Endothelial cell of umbilical vein (primary cell): ENCODE measurements at regions not wholly inside any gene's neighbourhood (a gene's known extent, or its start where the extent isn't known, plus 50 kb on each side); places are given as distances from the start of the nearest gene placed in this dataset.
"Not testable (repeated sequence)": the region's sequence is repeated elsewhere in the genome, so short reads cannot be mapped to it uniquely, and the experiment has no call there.

Experiments used
- BruUV-seq: library from RNA; stranded (reverse); fragments of 400-500 nt; replicated peaks from 2 replicates; lab custom pipeline; 2021; lab: Mats Ljungman, UMichigan
- CTCF ChIA-PET: fragments of 300-600, 350-600 bp; sonication (Branson Sonifier 250); formaldehyde crosslinking; loops from one replicate; lab custom pipeline; 2021; ENCODE audit warnings: antibody characterized with exemption, inconsistent platforms; lab: Charles Lee
- POLR2A ChIA-PET: fragments of 300-600, 350-600 bp; sonication (Branson Sonifier 250); formaldehyde crosslinking; loops from one replicate; lab custom pipeline; 2021; ENCODE audit warnings: antibody characterized with exemption, inconsistent platforms; lab: Charles Lee
- DNase-seq: peaks from one replicate; pipeline ENCODE4 v3.0.0-alpha.2; 2011; ENCODE audit warnings: low read depth, low spot score
- FAIRE-seq: peaks from 2 replicates; lab custom pipeline; 2011; peaks lifted over from hg19 to GRCh38; lab: Jason Lieb, UNC
- H2AFZ ChIP-seq: 2 replicates; pipeline ENCODE4 v1.6.0; 2012; ENCODE audit warnings: low read depth, low read length, control low read depth, inconsistent platforms
- H3K27ac ChIP-seq: 2 replicates; pipeline ENCODE4 v1.5.1; 2011; ENCODE audit warnings: low read depth, mild to moderate bottlenecking, control low read depth, low read length, moderate library complexity; ENCODE audit not compliant: insufficient read depth
- H3K27me3 ChIP-seq, 2 experiments: 2 replicates each; pipeline versions ENCODE4 v1.6.0 to v1.6.1; 2011; ENCODE audit warnings: low read length in 2 of 2, mixed read lengths in 1 of 2; ENCODE audit not compliant: control insufficient read depth in 2 of 2, insufficient read depth in 2 of 2
- H3K36me3 ChIP-seq, 2 experiments: 2 replicates in 1 of 2; 3 replicates in 1 of 2; pipeline ENCODE4 v1.5.1; 2011; ENCODE audit warnings: low read length in 2 of 2, mild to moderate bottlenecking in 1 of 2, moderate library complexity in 1 of 2; ENCODE audit not compliant: control insufficient read depth in 2 of 2, insufficient read depth in 2 of 2; ENCODE audit errors: extremely low read depth in 1 of 2
- H3K4me1 ChIP-seq: 3 replicates; pipeline ENCODE4 v1.5.1; 2011; ENCODE audit warnings: mild to moderate bottlenecking, low read length; ENCODE audit not compliant: control insufficient read depth, insufficient read depth; ENCODE audit errors: extremely low read depth
- H3K4me2 ChIP-seq: 2 replicates; pipeline ENCODE4 v1.6.1; 2011; ENCODE audit warnings: low read length, control low read depth, mixed read lengths; ENCODE audit not compliant: insufficient read depth
- H3K4me3 ChIP-seq, 3 experiments: fragments of 200-600 bp in 1 of 3; sonication (generic), shearing (Covaris generic) in 1 of 3; replicated peaks in 1 of 3; 2 replicates each; pipeline ENCODE4 v1.5.1; 2011 to 2016; ENCODE audit warnings: control low read depth in 3 of 3, low read length in 3 of 3, mild to moderate bottlenecking in 2 of 3, inconsistent platforms in 1 of 3, low read depth in 1 of 3, moderate library complexity in 1 of 3; ENCODE audit not compliant: insufficient read depth in 1 of 3
- H3K79me2 ChIP-seq: 2 replicates; pipeline ENCODE4 v1.6.0; 2012; ENCODE audit warnings: low read length, inconsistent platforms; ENCODE audit not compliant: control insufficient read depth, insufficient read depth
- H3K9ac ChIP-seq: replicated peaks from 2 replicates; pipeline ENCODE3; 2011; ENCODE audit warnings: low read length, control low read depth; ENCODE audit not compliant: insufficient read depth; ENCODE audit errors: extremely low read depth
- H3K9me1 ChIP-seq: replicated peaks from 3 replicates; pipeline ENCODE4 v1.6.0; 2011; ENCODE audit warnings: mild to moderate bottlenecking, low read length; ENCODE audit not compliant: control insufficient read depth, insufficient read depth; ENCODE audit errors: extremely low read depth
- H3K9me3 ChIP-seq: replicated peaks from 2 replicates; pipeline ENCODE4 v1.5.1; 2012; ENCODE audit warnings: low read length, inconsistent platforms; ENCODE audit not compliant: control insufficient read depth, insufficient read depth
- H4K20me1 ChIP-seq: replicated peaks from 2 replicates; pipeline ENCODE3; 2011; ENCODE audit warnings: mild to moderate bottlenecking, low read length; ENCODE audit not compliant: control insufficient read depth, insufficient read depth; ENCODE audit errors: extremely low read depth
- JUN ChIP-seq: IDR thresholded peaks from 2 replicates; pipeline ENCODE4 v1.6.1; 2011; ENCODE audit warnings: borderline replicate concordance, low read depth; ENCODE audit not compliant: insufficient read length, insufficient read depth
- MYC ChIP-seq: IDR thresholded peaks from one replicate; pipeline ENCODE4 v1.6.1; 2011; ENCODE audit warnings: mild to moderate bottlenecking, low read depth, low read length
- dilution Hi-C: fragments of 300-500 bp; cut with MboI; formaldehyde crosslinking; loops from one replicate; pipeline ENCODE4 v1.15.0; 2019; ENCODE audit warnings: low sequenced_read_pairs; ENCODE audit not compliant: extremely low pct_ligation_motif_present
- intact Hi-C: fragments of 100-400 bp; cut with micrococcal nuclease; formaldehyde crosslinking; loops from one replicate; pipeline ENCODE4 v1.10.0; 2022
- TF ChIP-seq, protein P1 (sequence below), 2 donors: IDR thresholded peaks; 1 replicate in 1 of 2; 2 replicates in 1 of 2; pipeline ENCODE4 v1.5.1; 2011; ENCODE audit warnings: low read length in 2 of 2, mild to moderate bottlenecking in 2 of 2, moderate library complexity in 2 of 2, control low read depth in 1 of 2, inconsistent platforms in 1 of 2, low read depth in 1 of 2; ENCODE audit not compliant: insufficient read depth in 1 of 2; ENCODE audit errors: extremely low read depth in 1 of 2

DNA sequence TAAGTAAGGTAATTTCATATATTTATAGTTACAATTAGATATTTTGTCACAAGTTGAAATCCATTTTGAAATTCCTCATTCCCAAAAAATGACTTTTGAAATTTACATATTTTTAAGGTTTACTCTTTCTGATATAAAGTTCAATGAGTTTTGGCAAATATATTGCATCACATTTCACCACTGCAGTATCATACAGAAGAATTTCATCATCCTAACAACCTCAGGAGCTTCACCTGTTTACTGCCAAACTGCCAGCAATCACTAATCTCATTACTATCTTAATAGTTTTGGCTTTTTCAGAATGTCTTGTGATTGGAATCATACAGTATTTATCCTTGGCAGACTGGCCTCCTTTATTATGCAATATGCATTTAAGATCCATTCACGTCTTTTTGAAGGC lies 1578.9 kb downstream of the REEP3 start:
- Histone ChIP-seq H4K20me1 (no peaks in the 10 kb centered on the region), H3K9me3 (no peaks in the 10 kb centered on the region), H3K27me3 (no peaks in the 10 kb centered on the region), H3K4me3 (no peak overlapping the region), H3K36me3 (no peaks in the 10 kb centered on the region), H3K9me1 (no peaks in the 10 kb centered on the region), H3K27ac (no peak overlapping the region), H2AFZ (no peak overlapping the region), H3K4me2 (no peak overlapping the region), H3K4me1 (no peaks in the 10 kb centered on the region), H3K9ac (no peak overlapping the region), H3K79me2 (no peaks in the 10 kb centered on the region)
- intact Hi-C loops (no loop called here), dilution Hi-C loops (no loop called here)
- ChIA-PET POLR2A (no interaction called here), CTCF (no interaction called here)
- DNase-seq (no peak), FAIRE-seq (no peak)
- TF ChIP-seq JUN, result no peak
- TF ChIP-seq MYC, result no peak
- TF ChIP-seq, protein P1, sequence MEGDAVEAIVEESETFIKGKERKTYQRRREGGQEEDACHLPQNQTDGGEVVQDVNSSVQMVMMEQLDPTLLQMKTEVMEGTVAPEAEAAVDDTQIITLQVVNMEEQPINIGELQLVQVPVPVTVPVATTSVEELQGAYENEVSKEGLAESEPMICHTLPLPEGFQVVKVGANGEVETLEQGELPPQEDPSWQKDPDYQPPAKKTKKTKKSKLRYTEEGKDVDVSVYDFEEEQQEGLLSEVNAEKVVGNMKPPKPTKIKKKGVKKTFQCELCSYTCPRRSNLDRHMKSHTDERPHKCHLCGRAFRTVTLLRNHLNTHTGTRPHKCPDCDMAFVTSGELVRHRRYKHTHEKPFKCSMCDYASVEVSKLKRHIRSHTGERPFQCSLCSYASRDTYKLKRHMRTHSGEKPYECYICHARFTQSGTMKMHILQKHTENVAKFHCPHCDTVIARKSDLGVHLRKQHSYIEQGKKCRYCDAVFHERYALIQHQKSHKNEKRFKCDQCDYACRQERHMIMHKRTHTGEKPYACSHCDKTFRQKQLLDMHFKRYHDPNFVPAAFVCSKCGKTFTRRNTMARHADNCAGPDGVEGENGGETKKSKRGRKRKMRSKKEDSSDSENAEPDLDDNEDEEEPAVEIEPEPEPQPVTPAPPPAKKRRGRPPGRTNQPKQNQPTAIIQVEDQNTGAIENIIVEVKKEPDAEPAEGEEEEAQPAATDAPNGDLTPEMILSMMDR (IDR thresholded peaks at IDR 0.05; ENCODE audit: extremely low read depth in 1 of 2, insufficient read depth in 1 of 2, low read depth in 1 of 2, low read length in 2 of 2), result no peak
- BruUV-seq, result no TSS peak

DNA sequence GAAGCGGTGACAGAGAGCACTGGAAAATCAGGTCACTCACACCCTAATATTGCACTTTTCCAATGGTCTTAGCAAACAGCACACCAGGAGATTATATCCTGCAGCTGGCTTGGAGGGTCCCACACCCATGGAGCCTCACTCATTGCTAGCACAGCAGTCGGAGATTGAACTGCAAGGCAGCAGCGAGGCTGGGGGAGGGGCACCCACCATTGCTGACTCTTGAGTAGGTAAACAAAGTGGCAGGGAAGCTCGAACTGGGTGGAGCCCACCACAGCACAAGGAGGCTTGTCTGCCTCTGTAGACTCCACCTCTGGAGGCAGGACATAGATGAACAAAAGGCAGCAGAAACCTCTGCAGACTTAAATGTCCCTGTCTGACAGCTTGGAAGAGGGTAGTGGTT lies 1579.7 kb downstream of the REEP3 start:
- H3K9ac ChIP-seq, H3K9me1 ChIP-seq, FAIRE-seq, H2AFZ ChIP-seq, H3K4me2 ChIP-seq, H3K4me3 ChIP-seq, H3K36me3 ChIP-seq, intact Hi-C loops, H3K27me3 ChIP-seq, CTCF ChIA-PET, DNase-seq, H3K9me3 ChIP-seq, H3K4me1 ChIP-seq, dilution Hi-C loops, BruUV-seq, H3K79me2 ChIP-seq, H4K20me1 ChIP-seq, H3K27ac ChIP-seq, POLR2A ChIA-PET: not testable (repeated sequence)
